Common myeloid progenitor, CD34-positive (primary cell): ENCODE measurements at regions not wholly inside any gene's neighbourhood (a gene's known extent, or its start where the extent isn't known, plus 50 kb on each side); places are given as distances from the start of the nearest gene placed in this dataset.

Source experiments
- CTCF ChIA-PET: fragments of 350-600 bp; sonication (Branson Sonifier 250); formaldehyde crosslinking; loops from one replicate; lab custom pipeline; 2021; ENCODE audit warnings: antibody characterized with exemption; lab: Charles Lee
- POLR2A ChIA-PET: fragments of 350-600 bp; sonication (Branson Sonifier 250); formaldehyde crosslinking; loops from one replicate; lab custom pipeline; 2021; ENCODE audit warnings: antibody characterized with exemption; lab: Charles Lee
- DNase-seq, 3 donors: peaks; one replicate each; pipeline versions ENCODE4 v3.0.0 to v3.0.0-alpha.2; 2013
- H3K27ac ChIP-seq, 2 experiments: 1 replicate in 1 of 2; 2 replicates in 1 of 2; pipeline ENCODE4 v1.7.0; 2013; ENCODE audit warnings: inconsistent platforms in 2 of 2, low read length in 2 of 2, mild to moderate bottlenecking in 2 of 2, low read depth in 1 of 2, moderate library complexity in 1 of 2; ENCODE audit not compliant: severe bottlenecking in 2 of 2, insufficient read depth in 1 of 2, poor library complexity in 1 of 2
- H3K27me3 ChIP-seq, 5 experiments: replicated peaks in 2 of 5; 1 replicate in 3 of 5; 2 replicates in 2 of 5; pipeline versions ENCODE4 v1.6.1 to v1.7.0; 2013; ENCODE audit warnings: low read length in 4 of 5, mild to moderate bottlenecking in 2 of 5, moderate library complexity in 2 of 5, inconsistent platforms in 1 of 5; ENCODE audit not compliant: insufficient read depth in 5 of 5, control insufficient read depth in 4 of 5
- H3K36me3 ChIP-seq, 4 experiments: 1 replicate in 2 of 4; 2 replicates in 2 of 4; pipeline versions ENCODE4 v1.6.1 to v1.7.0; 2013; ENCODE audit warnings: low read length in 3 of 4, control low read depth in 1 of 4, mild to moderate bottlenecking in 1 of 4; ENCODE audit not compliant: control insufficient read depth in 4 of 4, insufficient read depth in 4 of 4
- H3K4me1 ChIP-seq, 4 experiments: 1 replicate in 3 of 4; 2 replicates in 1 of 4; pipeline versions ENCODE4 v1.6.1 to v1.7.1; 2013; ENCODE audit warnings: low read length in 3 of 4, mild to moderate bottlenecking in 3 of 4, control low read depth in 1 of 4, inconsistent platforms in 1 of 4, moderate library complexity in 1 of 4; ENCODE audit not compliant: control insufficient read depth in 4 of 4, insufficient read depth in 4 of 4; ENCODE audit errors: control extremely low read depth in 1 of 4
- H3K4me3 ChIP-seq, 7 experiments: 1 replicate in 4 of 7; 2 replicates in 3 of 7; pipeline versions ENCODE4 v1.5.1 to v1.7.0; 2013; ENCODE audit warnings: mild to moderate bottlenecking in 7 of 7, low read length in 6 of 7, moderate library complexity in 6 of 7, inconsistent platforms in 2 of 7, low read depth in 2 of 7, control low read depth in 1 of 7; ENCODE audit not compliant: insufficient read depth in 4 of 7, control insufficient read depth in 1 of 7; ENCODE audit errors: extremely low read depth in 1 of 7
- H3K9me3 ChIP-seq, 5 experiments: 1 replicate in 4 of 5; 2 replicates in 1 of 5; pipeline versions ENCODE4 v1.6.1 to v1.7.1; 2013; ENCODE audit warnings: low read length in 4 of 5, mild to moderate bottlenecking in 2 of 5, inconsistent platforms in 1 of 5, low read depth in 1 of 5, moderate library complexity in 1 of 5; ENCODE audit not compliant: control insufficient read depth in 4 of 5, insufficient read depth in 2 of 5; ENCODE audit errors: control extremely low read depth in 1 of 5
- WGBS: methylation state at CpG from one replicate; pipeline ENCODE4 v1.1.5; 2013; ENCODE audit not compliant: insufficient coverage; 5-methylcytosine and 5-hydroxymethylcytosine counted together

DNA sequence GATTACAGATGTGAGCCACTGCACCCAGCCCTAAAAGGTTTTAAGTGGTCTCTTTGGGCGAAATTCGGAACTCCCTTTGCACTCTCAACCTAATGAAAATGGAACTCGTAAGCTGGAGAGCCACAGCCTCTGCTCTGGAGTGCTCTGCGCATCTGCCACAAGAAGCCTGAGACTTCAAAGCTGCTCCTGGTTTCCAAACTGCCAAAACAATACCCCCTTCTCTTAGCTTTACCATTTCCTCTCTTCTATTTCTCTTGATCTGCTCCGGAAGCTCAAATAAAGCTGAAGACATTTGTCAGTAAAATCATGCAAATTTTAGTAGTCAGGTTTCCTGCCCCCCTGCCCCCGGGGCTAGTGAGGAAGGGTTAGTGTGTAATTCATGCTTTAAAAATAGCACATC, 312.7 kb downstream of the MFSD1 start:
- DNase-seq: peak in 1 of 3 donors; percentile 10
- Histone ChIP-seq H3K9me3 (no peaks in the 10 kb centered on the region), H3K27me3 (no peaks in the 10 kb centered on the region), H3K36me3 (no peaks in the 10 kb centered on the region), H3K4me1 (no peaks in the 10 kb centered on the region), H3K27ac (no peak overlapping the region), H3K4me3 (no peak overlapping the region)
- ChIA-PET POLR2A (no interaction called here), CTCF (no interaction called here)
- WGBS: 39% methylated on average over 6 of the region's 6 CpGs

DNA sequence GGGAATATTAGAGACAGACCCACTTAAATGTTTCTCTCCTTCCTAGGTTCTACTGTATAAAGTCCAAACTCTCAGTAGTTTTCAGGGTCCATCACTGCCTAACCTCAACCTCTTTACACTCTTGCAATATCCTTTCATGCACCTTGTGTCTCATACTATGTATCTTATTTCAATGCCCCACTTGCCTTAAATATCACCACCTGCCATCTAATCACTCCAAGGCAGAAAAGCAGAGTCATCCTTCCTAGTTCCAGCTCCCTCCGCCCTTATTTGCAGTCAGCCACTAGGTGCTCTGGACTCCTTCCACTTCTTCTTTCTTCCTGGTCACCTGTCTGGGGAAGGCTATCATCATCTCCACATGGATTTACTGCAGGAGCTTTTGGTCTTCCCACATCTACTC, 322.0 kb downstream of the MFSD1 start:
- DNase-seq: no peak
- Histone ChIP-seq H3K27me3 (no peaks in the 10 kb centered on the region), H3K9me3 (no peaks in the 10 kb centered on the region), H3K4me3 (no peak overlapping the region), H3K27ac (no peak overlapping the region), H3K4me1 (no peaks in the 10 kb centered on the region), H3K36me3 (no peaks in the 10 kb centered on the region)
- 80% methylated on average over 1 of the region's 1 CpG for WGBS
- ChIA-PET CTCF (interaction anchor here (0.6 to 0.8 kb wide), 2 partner anchors 9 to 264 kb away, joined by 3 read pairs; no protein-coding TSS in a partner anchor), POLR2A (no interaction called here)

GRCh38 chr3:159126261-159127020, 324.6 kb downstream of the MFSD1 start:
- H3K4me1 ChIP-seq: no peaks in the 10 kb centered on the region
- H3K27me3 ChIP-seq: no peaks in the 10 kb centered on the region
- H3K27ac ChIP-seq: no peak overlapping the region
- CTCF ChIA-PET: no interaction called here
- DNase-seq: no peak
- POLR2A ChIA-PET: no interaction called here
- H3K9me3 ChIP-seq: no peaks in the 10 kb centered on the region
- 89% methylated on average over 3 of the region's 5 CpGs for WGBS
- no peaks in the 10 kb centered on the region for H3K36me3 ChIP-seq
- no peak overlapping the region for H3K4me3 ChIP-seq

GRCh38 chr3:159127021-159127392, 325.2 kb downstream of the MFSD1 start:
- Histone ChIP-seq H3K4me1 (no peaks in the 10 kb centered on the region), H3K27ac (no peak overlapping the region), H3K4me3 (no peak overlapping the region), H3K36me3 (no peaks in the 10 kb centered on the region), H3K9me3 (no peaks in the 10 kb centered on the region), H3K27me3 (no peaks in the 10 kb centered on the region)
- DNase-seq: no peak
- POLR2A ChIA-PET: no interaction called here
- CTCF ChIA-PET: no interaction called here

DNA sequence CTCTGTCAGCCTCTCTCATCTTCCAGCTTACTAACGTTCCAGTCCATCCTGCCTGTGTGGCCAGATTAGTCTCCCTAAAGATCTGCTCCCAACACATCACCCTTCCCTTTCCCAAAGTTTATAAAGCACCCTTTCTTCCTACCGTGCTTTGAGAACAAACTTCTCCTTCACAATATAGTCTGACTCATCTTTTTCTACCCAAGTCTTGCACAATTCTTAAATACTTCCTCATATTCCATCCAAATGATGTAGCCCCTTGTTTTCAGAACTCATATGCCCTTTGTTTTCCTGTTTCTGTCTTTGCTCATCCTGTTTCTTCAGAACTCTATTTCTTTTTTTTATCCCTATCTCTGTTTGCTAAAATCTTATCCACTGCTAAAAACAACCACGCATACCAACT, 326.8 kb downstream of the MFSD1 start:
- Histone ChIP-seq H3K27me3 (no peaks in the 10 kb centered on the region), H3K27ac (no peak overlapping the region), H3K36me3 (no peaks in the 10 kb centered on the region), H3K4me3 (no peak overlapping the region), H3K4me1 (no peaks in the 10 kb centered on the region), H3K9me3 (no peaks in the 10 kb centered on the region)
- ChIA-PET CTCF (no interaction called here), POLR2A (no interaction called here)
- peak in 2 of 3 donors; percentile 18 to 25 for DNase-seq
- WGBS: 25% methylated on average over 2 of the region's 3 CpGs

DNA sequence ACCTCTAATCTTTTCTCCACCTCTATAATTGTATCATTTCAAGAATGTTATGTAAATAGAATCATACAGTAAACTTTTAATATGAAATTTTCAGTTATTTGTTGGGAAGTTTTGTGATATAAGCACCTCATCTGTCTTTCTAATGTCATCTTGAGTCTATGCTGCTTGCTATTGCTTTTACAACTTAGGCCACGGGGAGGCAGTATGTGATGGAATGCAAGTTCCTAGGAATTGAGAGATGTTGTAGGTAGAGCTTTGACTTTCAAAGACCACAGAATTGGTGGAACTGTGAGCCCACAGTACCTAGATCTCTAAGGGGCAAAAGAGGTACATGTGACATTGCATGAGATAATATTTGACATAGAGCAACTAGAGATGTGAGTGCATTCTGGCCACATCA, 328.3 kb downstream of the MFSD1 start:
- 25% methylated on average over 1 of the region's 1 CpG for WGBS
- H3K9me3 ChIP-seq: no peaks in the 10 kb centered on the region
- H3K27ac ChIP-seq: no peak overlapping the region
- H3K27me3 ChIP-seq: no peaks in the 10 kb centered on the region
- H3K36me3 ChIP-seq: no peaks in the 10 kb centered on the region
- CTCF ChIA-PET: no interaction called here
- H3K4me3 ChIP-seq: no peak overlapping the region
- POLR2A ChIA-PET: no interaction called here
- no peak for DNase-seq
- H3K4me1 ChIP-seq: no peaks in the 10 kb centered on the region

GRCh38 chr3:159131376-159131775, 329.5 kb downstream of the MFSD1 start:
- DNase-seq: no peak
- no peaks in the 10 kb centered on the region for H3K36me3 ChIP-seq
- no peak overlapping the region for H3K27ac ChIP-seq
- ChIA-PET CTCF (no interaction called here), POLR2A (interaction anchor here (0.6 kb wide), 1 partner anchor 93 kb away, joined by 3 read pairs; no protein-coding TSS in a partner anchor)
- no peak overlapping the region for H3K4me3 ChIP-seq
- no peaks in the 10 kb centered on the region for H3K9me3 ChIP-seq
- no peaks in the 10 kb centered on the region for H3K27me3 ChIP-seq
- H3K4me1 ChIP-seq: no peaks in the 10 kb centered on the region
